HepG2 (cell line): ENCODE measurements at regions not wholly inside any gene's neighbourhood (a gene's known extent, or its start where the extent isn't known, plus 50 kb on each side); places are given as distances from the start of the nearest gene placed in this dataset.

Experiments
- ARNT2 ChIP-seq: sonication (generic); formaldehyde crosslinking; IDR thresholded peaks from 2 replicates; pipeline ENCODE4 v1.8.0; 2022; ENCODE audit warnings: mild to moderate bottlenecking, low read depth, missing genetic modification reagents, moderate library complexity
- CTCF ChIP-seq: sonication (generic); formaldehyde crosslinking; IDR thresholded peaks from 2 replicates; pipeline ENCODE4 v1.5.0; 2020; ENCODE audit warnings: mild to moderate bottlenecking, missing genetic modification reagents, moderate library complexity
- ELF1 ChIP-seq: sonication (generic); formaldehyde crosslinking; IDR thresholded peaks from 2 replicates; pipeline ENCODE4 v1.4.0; 2020; ENCODE audit warnings: missing genetic modification reagents
- PATZ1 ChIP-seq: sonication (generic); formaldehyde crosslinking; IDR thresholded peaks from 2 replicates; pipeline ENCODE4 v1.4.0; 2020; ENCODE audit warnings: missing genetic modification reagents
- POLR2G ChIP-seq: fragments of 200-400 bp; formaldehyde crosslinking; IDR thresholded peaks from 2 replicates; pipeline ENCODE4 v1.6.1; 2018; ENCODE audit warnings: mild to moderate bottlenecking, low read depth, low read length, moderate library complexity
- RBM22 ChIP-seq: fragments of 200-400 bp; formaldehyde crosslinking; optimal IDR thresholded peaks from 2 replicates; pipeline ENCODE3; 2017; ENCODE audit warnings: mild to moderate bottlenecking, low read length, moderate library complexity
- ZNF24 ChIP-seq: fragments of 450-650 bp; IDR thresholded peaks from 2 replicates; pipeline ENCODE4 v1.6.1; 2017; ENCODE audit warnings: antibody characterized with exemption, mild to moderate bottlenecking
- ZNF260 ChIP-seq: sonication (generic); formaldehyde crosslinking; IDR thresholded peaks from 2 replicates; pipeline ENCODE4 v1.4.0; 2020; ENCODE audit warnings: missing genetic modification reagents, low read depth, mild to moderate bottlenecking, borderline replicate concordance

- no peak for TF ChIP-seq ZNF24
- TF ChIP-seq ZNF260 (CRISPR knock-in tag) = no peak
- no peak for TF ChIP-seq CTCF
- no peak for TF ChIP-seq ARNT2 (CRISPR knock-in tag)
- no peak for TF ChIP-seq PATZ1 (CRISPR knock-in tag)
- TF ChIP-seq POLR2G = no peak
- no peak for TF ChIP-seq RBM22
- no peak for TF ChIP-seq ELF1 (CRISPR knock-in tag)
Measured at GRCh38 chr12:29008786-29009185, 140.3 kb upstream of the FAR2 start.
